8988T (cell line): ENCODE measurements at regions not wholly inside any gene's neighbourhood (a gene's known extent, or its start where the extent isn't known, plus 50 kb on each side); places are given as distances from the start of the nearest gene placed in this dataset.
"Not testable (repeated sequence)": the region's sequence is repeated elsewhere in the genome, so short reads cannot be mapped to it uniquely, and the experiment has no call there.

Source experiments
- DNase-seq: peaks from one replicate; pipeline ENCODE4 v3.0.0; 2011

DNA sequence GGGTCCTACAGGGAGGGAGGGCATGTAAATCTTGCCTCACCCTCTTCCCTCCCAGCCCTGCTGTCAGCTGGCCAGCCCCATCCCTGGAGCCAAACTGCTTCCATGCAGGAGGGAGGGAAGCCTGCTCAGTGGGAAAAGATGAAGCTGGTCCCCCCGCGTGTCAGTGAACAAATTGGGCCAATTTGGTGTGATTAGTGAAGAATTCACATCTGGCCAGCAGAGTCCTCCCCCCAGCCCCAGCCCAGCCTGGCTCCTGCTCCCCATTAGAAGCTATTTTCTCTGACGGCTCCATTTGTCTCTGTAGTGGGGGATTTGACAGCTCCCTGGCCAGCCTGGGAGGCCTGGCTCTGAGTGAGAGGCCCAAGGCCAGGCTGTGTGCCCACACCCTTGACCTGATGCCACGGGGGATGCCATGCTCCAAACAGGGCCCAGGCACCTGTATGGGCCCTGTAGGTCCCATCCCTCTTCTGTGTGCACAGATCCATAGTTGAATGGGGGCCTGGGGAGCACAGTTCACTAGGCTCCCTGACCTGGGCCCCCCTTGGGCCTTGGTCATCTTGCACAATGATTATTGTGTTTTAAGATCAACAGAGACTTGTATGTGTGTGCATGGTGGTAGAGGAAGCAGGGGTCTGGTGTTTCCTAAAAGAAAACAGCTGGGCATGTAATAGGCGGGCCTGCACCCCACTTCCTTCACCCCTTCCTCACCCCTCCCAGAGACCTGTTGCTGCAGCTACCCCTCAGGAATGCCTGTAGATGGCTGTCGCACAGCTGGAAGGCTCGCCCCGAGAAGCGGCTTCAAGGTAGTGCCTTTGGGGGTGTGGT lies 50.7 kb upstream of the TAC4 start:
- DNase-seq = no peak

DNA sequence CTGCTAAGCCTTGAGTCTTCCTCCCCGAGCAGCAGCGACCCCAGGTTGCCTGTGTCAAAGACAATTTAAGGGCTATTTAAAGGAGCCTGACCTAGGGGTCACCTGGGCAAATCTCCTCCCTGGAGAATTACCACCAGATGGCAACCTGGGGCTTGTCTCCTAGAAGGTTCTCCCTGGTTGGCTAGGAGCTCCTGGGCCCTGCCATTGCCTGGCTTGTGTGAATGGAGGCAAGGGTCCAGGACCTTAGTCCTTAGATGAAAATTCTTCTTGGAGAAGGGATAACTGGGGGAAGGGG lies 51.3 kb upstream of the TAC4 start:
- peak; percentile 95 for DNase-seq

DNA sequence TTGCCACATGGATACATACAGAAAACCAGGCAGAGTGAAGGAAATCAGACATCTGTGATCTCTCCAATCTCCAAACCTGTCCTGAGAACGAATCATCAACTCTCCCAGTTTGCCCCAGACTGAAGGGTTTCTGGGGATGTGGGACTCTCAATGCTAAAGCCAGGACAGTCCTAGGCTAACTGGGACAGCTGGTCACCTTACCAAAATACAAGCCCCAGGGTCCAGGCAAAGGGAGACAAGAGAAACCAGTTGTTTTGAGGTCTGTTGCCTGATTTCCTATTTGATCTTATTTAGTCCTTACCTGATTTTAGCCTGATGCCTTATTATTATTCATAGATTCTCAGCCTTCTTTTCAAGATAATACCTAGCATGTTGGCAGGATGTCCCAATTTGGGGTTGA lies 51.7 kb upstream of the TAC4 start:
- no peak for DNase-seq

DNA sequence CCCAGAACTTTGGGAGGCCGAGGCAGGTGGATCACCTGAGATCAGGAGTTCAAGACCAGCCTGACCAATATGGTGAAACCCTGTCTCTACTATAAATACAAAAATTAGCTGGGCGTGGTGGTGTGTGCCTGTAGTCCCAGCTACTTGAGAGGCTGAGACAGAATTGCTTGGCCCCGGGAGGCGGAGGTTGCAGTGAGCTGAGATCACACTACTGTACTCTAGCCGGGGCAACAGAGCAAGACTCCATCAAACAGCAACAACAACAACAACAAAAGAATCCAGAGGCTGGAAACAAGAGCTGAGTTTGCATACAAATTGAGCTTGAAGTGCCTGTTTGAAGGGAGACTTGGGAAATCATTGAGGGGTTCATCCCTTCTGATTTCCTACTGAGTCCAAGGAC lies 52.9 kb upstream of the TAC4 start:
- not testable (repeated sequence) for DNase-seq

DNA sequence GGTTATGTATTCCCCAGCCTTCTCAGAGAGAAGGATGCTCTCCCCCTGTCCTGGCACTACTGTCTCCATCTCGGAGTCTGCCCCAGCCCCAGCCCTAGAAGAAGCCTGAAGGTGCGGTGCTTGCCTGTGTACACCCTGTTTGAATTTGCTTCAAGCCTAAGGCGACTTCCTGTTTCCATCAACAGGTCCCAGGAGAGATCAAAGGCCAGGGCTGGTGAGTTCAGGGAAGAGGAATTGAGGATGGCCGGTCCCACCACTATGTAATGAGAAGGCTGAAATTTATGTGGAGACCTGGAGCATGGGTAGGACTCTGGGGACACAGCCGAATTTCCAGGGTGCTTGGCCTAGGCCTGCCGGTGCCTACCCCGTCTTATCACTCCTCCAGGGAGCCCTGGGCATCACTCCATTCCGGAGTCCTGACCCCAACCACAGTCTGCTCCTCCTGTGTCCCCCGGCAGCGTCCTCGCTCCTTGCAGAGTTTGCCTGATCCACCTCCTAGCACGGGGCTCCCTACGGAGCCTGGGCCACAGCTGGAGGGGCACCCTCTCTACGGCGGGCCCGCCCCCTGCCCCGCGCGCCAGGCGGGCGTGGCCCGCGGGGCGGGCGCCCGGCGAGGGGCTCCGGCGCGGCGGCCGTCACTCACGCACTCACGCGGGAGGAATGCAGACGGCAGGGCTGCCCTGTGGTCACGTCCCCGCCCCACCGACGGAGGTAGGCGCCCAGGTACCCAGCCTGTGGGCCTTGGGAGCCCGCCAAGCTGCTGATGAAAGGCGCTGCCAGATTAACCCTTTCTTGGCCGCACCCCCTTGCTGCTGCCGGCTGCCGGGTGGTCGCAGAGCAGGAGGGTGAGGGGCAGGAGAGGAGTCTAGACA lies 53.8 kb upstream of the TAC4 start:
- no peak for DNase-seq

DNA sequence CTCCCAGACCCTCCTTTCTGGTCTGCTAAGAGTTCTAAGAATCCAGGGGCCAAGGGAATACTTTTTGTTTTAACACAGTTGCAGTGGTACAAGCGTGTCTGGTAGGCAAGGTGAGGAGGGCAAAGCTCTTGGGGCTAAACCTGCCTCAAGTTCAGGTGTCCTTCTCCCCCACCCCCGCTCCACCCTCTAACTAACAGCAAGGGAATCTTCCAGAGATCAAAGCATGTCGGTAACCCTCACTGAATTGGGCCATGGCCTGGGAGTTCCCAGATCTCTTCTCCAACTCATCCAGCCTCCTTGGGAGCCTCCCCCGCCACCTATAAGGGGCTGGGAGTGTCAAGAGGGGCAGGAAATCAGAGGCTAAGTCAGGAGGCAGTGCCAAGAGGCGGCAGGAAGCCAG lies 55.7 kb upstream of the TAC4 start:
- DNase-seq = no peak

DNA sequence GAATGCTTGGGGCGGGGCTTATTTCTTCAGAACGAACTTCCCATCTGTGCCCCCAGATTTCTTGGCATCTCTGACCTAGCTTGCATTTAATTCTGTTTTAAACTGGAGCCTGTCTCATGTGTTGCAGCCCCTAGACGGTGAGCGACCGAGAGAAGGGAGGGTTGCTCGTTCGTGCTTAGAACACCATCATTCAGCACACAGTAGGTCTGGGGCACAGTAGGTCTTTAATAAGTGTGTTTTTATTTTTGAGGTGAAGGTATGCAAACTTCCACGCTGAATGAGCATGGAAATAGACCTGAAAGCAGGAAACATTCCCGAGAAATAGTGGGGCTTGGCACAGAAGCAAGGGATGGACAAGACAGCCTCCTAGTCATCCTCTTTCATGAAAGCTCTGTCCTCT lies 57.0 kb upstream of the TAC4 start:
- DNase-seq = no peak

DNA sequence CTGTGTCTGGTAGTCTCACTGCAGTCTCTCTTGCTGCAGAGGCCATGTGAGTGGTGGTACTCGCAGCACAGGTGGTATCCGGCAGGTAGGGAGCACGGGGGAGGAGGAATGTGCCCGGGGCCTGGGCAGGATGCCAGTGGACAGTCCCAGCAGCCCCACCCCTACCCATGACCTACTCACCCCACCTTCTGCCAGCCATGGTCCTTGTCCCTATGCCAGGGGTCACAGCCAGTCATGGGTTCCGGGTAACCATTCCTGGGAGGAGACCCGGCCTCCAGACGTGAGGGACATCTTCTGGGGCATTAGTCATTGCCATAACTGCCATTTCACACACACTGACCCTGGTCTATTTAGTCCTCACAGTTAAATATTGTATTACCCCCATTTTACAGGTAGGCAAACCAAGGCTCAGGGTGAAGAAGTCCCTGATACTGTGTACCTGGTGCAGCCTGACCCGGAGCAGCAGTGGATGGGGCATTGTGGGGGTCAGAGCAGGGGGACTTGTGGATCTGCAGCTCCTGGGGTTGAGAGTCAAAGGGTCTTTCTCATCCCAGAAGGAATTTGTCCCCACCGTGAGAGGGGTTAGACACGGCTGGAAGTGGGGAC lies 58.8 kb upstream of the TAC4 start:
- DNase-seq = no peak

DNA sequence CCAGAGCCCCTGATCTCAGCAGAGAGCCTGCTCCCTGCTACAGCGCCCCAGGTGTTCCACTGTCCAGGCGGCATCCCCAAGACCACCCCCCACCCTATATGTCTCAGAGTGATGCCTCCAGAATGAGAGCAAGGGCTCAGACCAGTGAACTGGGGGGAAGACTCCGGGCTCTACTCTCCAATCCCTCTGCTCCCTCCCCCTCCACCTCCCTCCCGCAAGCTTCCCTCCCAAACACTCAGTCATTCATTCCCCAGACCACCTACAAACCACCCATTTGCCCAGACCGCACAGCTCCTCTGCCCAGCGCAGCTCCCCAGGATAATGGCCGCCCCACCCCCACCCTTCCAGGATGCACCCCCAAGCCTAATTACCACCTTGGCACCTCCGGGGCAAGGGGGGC lies 59.4 kb upstream of the TAC4 start:
- DNase-seq = no peak

DNA sequence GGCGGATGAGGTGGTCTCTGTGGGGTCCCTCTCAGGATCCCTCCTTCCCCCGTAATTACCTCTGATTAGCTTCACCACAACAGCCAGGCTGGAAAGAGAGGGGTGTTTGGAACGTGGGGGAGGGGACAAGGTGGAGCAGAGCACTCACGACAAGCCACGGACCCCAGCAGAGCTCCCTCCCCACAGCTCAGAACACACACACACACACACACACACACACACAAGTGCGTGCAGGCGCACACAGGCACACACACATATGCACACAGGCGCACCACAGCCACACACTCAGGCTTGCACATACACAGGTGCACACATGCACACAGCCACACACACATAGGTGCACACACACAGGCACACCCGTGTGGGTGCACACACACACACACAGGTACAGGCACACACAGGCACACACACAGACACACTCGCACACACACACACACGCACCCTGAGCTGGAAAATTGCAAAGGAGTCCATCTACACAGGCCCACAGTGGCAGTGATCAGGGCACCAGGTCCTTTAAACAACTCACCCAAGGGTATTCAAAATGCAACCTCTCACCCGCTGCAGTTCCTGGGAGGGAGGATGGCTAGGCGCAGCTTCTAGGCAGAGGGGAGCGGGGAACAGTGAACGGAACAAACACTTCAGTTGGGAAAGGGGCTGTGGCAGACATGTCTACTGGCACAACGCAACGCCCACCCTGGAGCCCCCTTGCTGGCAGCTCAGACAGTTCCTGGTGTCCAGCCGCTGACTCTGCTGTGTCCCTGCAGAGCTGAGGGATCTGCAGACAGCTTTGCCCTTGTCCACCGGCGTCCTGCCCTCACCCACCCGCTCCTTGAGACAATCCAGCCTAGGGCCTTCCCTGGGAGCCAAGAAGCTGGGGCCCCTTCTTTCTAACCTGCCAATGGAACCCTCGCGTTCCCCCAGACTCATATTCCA lies 59.9 kb upstream of the DLX4 start:
- no peak for DNase-seq

DNA sequence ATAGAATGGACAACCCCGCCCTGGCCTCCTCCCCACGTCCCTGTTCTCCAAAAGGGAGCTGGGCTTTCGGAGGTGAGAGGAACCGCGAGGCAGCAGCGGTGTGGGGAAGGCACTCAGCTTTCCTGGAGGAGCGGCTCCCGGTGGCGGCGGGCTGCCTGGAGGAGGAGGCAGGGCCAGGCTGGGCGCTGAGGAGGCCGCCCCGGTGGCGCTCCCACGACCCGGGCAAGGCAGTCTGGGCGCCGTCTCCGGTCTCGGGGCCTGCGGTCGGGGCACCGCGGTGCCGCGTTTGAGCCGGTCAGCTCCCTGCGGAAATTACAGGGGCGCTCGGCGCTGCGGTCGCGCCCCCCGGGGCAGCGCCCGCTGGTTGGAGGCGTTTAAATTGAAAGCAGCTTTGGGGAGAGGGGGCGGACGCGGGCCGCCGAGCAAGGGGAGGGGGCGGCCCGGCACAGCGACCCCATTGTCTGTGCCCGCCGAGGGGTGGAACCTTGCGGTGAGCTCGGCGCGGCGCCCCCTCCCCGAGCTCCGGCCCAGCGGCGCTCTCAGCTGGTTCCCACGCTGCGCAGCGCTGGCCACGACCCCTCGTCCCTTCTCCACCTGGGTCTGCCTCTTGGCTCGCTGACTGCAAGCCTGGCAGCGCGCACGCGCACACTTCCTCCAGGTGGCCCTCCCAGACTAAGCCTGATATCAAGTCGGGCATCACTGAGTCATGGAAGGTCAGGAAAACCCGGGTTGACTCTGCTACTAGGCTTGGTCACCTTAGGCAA lies 58.7 kb upstream of the DLX4 start:
- peak; percentile 91 for DNase-seq

DNA sequence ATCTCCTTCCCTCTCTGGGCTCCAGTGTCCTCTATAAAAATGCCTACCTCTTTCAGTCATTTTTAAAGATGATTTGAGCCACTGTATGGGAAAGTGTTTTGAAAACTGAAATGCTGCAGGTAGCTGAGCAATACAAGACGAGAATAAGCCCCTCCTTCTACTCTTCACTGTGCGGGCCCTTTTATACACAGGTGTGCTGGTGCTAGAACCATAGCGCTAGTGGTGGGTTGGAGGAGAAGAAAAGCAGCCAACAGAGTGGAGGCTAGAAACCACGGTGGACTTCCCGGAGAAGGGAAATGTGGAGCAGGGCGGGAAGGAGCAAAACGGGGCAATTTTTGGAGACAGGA lies 58.2 kb upstream of the DLX4 start:
- DNase-seq = no peak

DNA sequence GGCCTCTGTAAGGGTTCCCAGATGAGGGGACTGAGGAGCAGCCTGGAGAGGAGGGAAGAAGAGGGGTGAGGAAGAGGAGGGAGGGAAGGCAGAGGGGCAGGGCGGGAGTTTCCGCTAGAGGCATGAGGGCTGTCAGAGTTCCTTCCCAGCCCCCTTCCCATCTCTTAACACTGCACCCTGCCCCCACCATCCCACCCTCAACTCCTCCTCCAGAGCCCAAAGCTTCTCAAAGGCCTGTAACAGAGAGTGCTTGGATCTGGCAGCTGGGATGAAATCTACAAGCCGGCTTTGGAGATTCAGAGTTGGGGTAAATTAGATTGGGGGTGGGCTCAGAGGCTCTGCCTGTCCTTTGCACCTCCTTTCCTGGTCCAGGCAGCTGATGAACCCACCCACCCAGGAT lies 57.3 kb upstream of the DLX4 start:
- no peak for DNase-seq

DNA sequence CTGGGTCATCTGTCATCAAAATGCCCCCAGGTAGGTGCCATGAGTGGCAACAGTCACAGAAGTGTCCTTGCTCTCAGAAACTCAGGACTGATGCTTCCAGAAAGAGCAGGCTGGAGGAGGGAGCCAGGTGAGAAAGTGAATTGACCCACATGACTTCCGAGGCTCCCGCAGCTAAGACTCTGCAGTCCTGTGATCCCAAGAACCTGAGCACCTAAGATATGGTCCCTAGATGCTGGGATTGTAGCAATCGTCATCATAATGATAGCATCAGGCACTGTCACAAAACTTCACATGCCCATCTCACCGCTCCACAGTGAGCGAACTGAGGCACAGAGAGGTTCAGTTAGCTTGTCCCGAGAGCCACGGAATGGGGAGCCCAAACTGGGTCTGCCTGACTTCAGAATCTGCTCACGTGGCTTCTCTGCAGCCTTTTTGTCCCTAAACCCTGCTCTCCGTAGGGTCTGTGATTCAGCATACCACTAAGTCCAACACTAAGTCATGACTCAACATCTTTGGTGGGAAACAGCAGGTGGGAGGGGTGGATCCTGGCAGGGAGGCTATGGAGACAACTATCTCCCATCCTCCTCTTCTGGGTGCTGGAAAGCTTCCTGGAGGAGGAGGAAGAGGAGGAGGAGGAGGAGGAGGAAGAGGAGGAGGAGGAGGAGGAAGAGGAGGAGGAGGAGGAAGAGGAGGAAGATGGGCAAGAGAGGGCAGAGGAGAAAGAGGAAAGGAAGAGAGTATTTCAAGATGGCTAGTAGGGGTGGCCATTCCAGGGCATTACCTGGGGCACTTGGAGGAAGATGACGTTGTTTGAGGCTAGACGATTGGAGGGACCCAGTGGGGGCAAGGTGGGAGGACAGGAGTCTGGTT lies 55.5 kb upstream of the DLX4 start:
- peak; percentile 94 for DNase-seq

DNA sequence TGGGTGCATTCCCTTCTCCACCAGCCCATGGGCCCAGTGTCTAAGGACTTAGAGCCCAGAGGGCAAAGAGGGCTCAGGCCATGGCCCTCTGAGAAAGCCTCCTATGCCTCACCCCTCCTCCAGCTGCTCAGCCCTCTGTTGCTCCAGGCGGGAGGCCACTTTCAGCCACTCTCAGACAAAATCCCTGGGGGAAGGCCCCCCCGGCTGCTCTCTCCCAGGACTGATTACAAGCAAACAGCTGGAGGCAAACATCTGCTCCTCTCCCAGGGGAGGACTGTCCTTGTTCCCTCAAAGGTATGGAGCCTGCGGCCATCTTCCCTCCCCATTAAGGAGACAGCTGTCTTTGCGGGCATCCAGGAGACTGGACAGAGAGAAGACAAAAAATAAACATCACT lies 54.9 kb upstream of the DLX4 start:
- DNase-seq = no peak

DNA sequence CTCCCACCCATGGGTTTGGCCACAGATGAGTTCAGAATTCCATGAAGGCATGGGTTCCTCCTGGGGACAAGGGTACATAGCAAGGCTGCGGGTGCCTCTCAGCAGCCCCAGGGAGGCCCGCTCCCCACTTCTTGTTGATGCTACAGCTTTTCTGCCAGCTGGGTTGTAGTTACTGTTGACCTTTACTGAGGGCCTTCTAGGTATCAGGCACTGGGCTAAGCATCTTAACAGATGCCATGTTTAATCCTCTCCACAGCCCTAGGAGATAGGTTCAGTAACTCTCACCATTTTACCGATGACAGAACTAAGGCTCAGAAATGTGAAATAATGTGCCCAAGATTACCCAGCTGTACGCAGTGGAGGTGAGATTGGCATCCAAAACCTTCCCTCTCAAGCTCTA lies 54.3 kb upstream of the DLX4 start:
- DNase-seq = no peak

DNA sequence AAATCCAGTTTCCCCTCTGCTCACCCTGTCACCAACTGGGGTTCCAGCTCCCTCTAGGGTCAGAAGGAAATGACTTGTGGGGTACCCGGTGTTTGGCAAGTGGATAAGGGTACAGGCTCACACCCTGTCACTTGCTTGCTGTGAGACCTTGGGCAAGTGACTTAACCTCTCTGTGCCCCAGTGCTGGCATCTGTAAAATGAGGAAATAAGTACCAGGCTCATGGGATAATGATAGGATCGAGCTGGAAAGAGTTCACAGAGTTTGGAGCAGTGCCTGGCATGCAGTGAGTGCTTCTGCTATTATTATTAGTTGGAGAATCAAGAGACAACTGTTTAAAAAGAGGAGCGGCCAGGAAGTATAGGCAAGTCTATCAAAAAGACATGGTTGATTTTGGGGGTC lies 53.7 kb upstream of the DLX4 start:
- DNase-seq = no peak

DNA sequence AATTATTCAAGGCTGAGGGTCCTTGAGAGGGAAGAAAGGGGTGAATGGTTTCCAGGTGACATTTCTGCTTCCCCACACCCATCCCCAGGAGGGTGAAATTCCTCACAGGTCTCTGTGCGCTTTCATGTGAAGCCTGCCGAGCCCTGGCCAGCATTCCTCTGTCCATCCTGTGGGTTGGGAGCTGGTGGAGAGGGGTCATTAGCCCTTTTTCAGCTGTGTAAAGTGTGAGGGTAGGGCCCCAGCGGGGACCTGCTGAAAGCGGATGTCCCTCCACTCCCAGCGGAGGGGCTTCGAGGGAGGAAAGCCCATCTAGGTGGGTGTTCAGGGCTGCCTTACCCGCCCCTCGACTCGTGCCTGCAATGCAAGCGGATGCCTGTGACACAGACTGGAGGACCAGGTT lies 53.3 kb upstream of the DLX4 start:
- no peak for DNase-seq

DNA sequence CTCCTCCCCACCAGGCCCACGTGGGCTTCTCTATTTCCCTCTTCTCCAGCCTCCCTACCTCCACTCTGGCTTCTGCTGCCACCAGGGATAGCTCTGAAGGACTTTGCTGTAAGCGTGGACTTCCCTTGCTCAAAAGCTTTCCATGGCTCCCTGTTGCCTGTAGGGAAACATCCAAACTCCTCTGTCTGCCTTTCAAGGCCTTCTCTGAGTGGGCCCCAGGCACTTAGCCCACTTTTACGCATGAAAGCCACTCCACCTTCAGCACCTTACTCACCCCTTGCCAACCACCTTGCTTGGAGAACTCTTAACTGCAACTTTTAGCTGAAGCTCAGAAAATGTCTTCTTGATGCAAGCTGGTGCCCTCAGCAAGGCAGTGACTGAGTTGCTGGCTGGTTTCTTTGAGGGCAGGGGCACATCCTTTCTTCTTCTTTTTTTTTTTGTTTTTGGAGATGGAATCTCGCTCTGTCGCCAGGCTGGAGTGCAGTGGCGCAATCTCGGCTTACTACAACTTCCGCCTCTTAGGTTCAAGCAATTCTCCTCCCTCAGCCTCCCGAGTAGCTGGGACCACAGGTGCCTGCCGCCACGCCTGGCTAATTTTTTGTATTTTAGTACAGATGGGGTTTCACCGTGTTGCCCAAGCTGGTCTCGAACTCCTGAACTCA lies 52.0 kb upstream of the DLX4 start:
- DNase-seq = no peak

DNA sequence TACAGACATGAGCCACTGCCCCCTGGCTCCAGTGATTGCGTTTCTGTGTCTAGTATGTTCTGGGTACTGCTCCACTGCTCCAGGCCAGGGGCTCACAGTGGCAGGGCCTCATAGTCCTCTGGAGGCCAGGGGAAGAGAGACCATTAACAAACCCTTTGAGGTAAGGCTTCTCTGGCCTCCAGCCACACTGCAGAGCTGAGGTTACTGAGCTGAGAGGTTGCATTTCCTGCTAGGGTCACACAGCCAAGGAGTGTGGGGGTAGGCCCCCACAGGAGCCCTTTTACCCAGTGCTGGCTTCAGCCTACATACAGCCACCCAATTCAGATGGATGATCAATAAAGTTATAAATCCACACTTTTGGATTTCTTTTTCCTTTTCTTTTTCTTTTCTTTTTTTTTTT lies 50.4 kb upstream of the DLX4 start:
- no peak for DNase-seq
